HG03457 (cell line): ENCODE measurements at regions not wholly inside any gene's neighbourhood (a gene's known extent, or its start where the extent isn't known, plus 50 kb on each side); places are given as distances from the start of the nearest gene placed in this dataset.

Source experiments
- ATAC-seq: cut with Tn5 transposase; IDR thresholded peaks from one replicate; pipeline ENCODE4 v1.9.1; 2021; ENCODE audit warnings: moderate number of reproducible peaks; ENCODE audit not compliant: unreplicated experiment

DNA sequence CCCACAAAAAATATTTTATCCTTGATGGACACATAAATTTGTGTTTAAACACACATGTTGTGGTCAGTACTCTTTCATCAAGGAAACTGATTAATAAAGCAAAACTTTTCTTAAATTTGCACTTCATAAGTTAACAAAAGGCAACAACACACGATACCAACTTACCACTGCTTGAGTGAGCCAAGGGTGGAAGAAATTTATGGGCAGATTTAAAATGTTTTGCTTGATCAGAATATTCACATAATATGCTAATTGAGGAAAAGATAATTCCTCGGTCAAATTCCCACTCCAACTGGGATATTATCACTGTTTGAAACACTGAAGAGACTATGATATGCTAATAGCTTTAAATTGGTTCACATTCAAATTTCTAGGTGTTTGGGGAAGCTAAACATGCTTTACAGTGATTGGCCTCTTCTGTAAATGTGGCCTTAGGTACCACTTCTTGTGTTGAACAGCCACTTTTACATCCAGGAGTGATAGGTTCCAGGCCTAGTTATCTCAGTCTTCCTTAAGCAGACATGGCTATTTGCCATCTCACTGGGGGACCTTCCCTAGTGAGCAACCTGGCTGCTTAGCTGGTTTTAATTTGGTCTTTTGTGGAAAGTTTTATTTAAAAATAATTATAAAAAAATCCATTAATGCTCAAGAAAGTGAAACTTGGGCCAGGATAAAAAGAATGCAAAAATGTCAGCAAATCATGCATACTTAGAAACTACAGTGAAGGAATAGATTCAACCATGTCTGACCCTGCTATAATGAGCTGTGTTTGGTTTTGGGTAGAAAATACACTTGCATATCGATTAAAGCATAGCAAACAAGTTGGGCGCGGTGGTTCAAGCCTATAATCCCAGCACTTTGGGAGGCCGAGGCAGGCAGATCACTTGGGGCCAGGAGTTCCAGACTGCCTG lies 221.2 kb upstream of the MAP3K7 start:
- no peak for ATAC-seq

DNA sequence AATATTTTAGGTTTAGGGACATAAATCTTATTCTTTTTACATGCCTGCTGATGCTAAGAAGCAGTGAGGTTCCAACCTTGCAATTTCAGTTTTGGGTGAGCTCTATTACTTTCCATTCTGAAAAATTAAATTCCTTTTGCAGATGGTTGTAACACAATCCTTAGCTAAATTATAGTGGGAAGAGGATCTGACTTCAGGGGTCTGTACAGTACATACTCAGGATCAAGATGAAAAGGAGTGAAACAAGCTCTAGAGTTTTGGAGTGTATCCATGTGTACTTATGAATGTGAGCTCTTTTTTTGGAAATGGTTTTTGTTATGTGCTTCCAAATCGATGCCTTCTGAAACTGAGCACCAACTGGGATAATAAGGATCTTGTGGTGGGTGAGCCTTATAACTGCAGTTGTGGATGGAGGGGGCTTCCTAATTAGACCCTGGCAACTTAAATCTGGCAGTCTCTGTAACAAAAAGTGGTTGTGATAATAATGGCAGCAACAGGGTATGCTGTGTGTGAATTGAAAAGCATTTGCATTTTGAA lies 218.8 kb upstream of the MAP3K7 start:
- ATAC-seq, result no peak

DNA sequence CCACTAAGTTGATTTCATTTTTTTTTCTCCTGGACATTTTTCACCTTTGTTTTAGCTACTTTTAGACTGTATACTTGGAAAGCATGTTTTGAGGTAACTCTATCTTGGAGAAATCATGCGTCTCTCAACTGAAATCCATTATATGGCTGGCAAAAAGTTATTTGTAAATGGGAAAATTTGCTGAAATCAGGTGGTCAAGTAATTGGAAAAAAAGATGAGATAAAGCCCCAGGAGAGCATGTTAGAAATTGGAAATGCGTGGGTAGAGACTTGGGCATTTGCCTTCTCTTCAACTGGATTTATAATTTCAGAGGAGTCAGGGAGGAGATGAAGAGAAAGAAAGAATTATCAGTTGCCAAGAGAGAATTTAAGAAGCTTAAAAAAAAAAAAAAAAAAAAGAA lies 217.1 kb upstream of the MAP3K7 start:
- no peak for ATAC-seq

DNA sequence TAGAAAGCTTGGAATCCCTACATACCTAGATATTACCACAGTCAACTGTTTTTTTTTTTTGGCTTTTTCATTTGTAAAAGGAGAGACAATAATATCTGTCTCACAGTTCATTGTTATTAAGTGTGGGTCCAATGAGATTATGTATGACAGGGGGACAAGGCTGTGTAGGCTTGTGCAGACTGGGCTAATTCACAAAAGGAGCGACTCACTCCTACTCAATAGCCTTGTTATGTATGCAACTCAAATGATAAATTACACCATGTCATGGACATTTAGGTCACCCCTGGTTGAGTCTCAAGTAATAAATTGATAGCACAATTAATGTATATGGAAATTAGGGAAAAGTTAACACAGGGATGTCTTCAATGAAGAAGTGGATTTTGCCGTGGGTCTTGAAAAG lies 208.2 kb upstream of the MAP3K7 start:
- ATAC-seq, result no peak

DNA sequence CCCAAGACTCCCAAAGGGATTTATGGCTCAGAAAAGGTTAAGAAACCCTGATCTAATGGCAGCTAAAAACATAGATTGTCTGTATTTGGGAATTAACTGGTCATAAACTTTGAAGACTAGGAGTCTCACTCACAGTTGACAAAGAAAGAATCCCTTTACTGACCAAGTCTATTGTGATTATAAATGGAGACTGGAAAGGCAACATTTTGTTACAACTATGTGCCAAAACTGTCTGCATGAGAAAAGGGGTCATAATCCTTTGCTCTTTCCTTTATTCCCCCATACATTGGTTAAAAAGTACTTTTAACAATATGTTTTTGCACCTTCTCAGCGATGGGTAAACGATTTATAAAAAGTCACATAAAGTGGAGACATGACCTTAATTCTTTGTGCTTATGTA lies 206.9 kb upstream of the MAP3K7 start:
- ATAC-seq, result no peak

DNA sequence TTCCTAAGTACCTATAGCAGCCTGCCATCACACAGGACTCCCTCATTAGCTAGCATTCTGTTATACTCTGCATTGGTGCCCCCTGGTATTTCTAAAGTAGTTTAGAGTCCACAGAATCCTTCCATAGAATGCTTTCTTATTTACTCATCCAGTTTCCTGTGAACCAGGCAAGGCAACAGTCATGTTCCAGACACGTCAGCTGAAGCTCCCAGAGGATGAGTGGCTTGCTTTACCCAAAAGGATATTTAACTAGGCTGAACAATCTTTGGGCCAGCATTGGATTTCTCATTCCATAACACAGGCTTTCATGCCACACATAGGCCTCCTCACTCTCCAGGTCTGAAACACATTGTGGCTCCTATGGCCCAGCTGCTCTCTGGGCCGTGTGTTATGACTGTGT lies 203.8 kb upstream of the MAP3K7 start:
- ATAC-seq, result no peak

DNA sequence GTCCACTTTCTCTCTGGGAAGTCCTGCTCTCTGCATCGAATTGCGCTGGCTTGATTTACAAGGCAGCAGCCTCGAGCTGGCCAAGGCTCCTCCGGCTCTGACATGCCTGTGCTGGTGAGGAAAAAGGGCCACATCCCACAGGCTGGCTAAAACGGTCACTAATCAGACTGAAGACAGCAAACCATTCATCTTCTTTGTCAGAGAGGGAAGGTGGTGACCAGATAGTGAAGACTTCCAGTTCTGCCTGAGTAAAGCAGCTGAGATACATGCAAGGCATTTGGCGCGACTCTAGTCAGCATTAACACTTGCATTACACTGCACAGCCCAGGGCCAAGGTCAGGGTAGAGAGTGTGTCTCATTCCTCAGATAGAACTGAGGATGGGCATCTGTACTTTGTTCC lies 203.2 kb upstream of the MAP3K7 start:
- no peak for ATAC-seq

DNA sequence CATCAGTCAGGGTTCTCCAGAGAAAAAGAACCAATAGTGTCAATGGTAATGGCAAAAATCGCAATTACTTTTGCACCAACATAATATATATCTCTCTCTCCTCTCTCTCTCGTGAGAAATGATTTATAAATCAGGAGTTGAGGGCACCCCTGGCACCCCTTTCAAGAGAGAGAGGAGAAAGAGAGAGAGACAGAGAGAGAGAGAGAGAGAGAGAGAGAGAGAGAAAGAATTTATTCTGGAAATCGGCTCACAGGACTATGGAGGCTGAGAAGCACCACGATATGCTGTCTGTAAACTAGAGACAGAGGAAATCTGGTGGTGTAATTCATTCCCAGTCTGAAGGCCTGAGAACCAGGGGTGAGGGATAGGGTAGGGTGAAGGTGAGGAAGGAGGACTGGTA lies 201.9 kb upstream of the MAP3K7 start:
- ATAC-seq, result no peak

DNA sequence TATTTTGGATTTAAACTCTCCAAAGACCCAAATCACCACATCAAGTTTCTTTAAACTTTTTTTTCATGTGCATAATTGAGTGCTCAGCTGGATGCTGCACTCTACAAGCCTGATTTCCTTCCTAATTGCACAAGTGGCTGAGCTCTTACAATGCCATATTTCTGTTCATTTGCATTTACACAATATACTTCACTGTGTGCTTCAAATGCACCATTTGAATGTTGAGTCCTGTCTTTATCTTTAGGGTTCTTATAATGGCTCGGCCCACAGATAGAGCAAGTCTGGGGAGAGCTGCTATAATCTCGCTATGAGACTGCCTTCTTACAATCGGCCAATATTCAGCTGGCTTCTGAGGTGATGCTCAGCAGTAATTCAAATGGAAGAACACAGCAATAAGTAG lies 200.6 kb upstream of the MAP3K7 start:
- no peak for ATAC-seq

DNA sequence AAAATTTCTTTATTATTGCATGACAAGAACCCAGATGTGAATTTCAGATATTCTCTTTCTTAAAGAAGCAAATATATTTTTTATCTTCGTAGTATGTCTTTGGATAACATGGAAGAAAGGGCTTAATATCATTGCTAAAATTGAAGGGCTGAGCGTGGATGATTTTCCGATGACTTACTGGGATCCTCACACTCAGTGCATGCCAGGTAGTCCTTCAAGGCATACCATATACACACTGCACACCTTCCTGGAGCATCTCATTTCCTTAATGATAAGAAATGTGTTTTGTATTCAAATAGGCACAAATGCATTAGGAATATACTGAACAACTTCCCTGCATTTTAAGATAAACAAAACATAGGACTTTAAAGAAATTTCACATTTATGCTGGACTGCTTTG lies 193.9 kb upstream of the MAP3K7 start:
- no peak for ATAC-seq

DNA sequence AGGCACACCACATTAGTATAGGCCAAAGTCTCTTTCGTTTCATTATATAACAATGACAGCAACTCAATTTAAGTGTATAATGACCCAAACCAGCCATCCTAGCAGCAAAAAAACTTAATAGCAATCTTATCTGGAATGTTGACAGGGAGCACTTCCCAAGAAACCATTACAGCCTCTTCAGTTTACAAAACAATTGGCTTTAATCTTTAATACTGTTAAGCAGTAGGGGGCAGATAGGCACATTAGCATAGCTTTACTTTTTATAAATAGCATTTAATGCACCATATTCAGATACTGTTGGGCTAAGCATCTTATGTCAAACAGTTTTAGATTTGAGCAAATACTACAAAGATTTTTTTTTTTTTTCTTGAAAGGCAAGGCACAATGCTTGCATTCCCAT lies 193.3 kb upstream of the MAP3K7 start:
- ATAC-seq, result no peak

DNA sequence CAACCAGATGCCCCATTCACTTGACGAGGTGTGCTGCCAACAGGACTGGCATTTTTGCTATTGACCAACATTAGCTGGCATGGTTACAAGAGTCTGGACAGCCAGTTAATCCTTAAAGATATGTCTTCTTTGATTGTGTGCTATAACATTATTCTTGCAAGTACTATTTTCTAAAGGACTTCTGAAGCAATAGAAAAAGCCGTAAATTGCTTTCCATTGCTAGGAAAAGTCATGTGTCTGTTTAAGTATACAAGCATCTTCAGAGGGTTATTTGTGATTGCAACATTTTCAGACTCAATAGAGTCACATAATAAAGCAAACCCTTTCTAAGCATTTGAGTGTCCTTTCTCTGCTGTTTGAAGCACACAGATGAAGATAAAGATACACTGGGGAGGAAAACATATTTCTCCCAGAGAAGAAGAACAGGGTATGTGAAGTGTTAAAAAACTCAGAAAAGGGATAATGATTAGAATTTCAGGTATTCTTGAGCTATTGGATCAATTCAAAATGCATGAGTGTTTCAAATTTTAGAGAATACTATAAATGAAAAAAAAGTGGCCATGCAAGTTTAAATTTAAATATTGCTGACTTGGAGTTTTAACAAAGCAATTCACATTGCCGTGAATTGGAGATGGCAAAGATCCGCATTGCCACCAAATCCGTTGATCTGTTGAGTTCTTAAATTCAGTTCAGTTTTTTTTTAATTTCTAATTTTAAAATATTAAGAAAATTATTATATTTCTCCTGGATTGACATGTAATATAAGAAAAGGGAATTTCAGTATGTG lies 191.7 kb upstream of the MAP3K7 start:
- no peak for ATAC-seq

DNA sequence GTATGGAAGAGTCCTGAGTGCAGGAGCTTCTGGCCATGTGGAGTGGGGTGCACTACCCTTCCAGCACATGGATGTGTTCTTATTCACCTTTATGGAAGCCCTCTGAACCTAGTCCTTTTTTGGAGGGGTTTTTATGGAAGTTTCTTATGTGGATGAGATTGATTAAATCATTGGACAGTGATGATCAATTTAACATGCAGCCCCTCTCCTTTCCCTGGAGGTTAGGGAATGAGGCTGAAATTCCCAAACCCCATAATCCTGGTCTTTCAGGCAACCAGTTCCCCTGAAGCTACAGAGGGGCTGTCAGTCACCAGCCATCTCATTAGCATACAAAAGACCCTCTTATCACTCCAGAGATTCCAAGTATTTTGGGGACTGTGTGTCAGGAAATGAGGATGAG lies 183.9 kb upstream of the MAP3K7 start:
- no peak for ATAC-seq

DNA sequence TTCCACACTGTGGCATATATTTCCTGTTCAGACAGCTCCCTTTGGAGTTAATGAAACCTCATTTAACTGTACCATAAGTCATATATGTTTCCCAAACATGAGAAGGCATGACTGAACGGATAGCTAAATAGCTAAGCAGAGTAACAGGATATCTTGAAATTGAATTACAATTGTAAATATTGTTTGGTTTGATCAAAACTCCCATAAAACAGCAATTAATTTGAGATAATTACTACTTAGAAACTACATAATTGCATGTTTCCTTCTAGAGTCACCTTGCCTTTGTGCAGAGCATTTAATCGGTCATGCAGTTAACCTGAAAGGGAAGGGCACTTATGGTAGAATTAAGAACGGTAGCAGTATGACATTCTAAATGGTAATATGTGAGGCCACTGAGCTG lies 179.0 kb upstream of the MAP3K7 start:
- ATAC-seq, result no peak

DNA sequence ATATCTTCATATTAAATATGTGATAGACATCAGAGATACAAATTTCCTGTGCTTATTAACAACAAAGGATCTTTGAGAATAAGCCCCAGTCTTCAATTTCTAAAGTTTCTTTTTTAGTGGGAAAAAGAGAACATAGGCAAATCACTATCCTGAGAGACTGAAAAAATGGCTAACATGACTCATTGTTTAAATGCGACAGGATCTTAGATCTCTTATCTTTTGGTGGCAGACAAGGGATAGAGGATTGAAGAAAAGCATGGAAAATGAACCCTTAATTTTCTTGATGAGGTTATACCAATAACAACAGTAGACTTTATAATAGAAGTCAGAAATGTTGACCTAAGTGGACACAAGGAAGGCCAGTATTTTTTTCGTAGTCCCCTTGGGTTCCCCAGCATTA lies 178.6 kb upstream of the MAP3K7 start:
- ATAC-seq, result no peak

DNA sequence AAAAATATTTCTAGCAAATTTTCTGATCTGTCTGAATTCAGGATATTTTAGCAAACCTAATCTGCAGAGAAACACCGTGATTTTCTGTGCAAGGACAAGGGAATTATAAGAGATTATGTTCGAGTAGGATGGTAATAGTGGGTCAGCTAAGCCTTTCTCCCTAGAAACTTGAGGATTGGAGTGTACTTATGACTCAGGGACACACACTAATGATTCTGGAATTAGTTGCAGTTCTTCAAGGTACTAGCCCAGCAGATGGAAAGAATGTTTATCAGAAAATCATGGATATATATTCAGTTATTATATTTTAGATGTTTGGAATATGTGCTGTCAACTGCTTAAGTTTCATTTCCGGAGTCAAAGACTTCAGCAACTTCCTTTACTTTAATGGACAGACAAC lies 177.1 kb upstream of the MAP3K7 start:
- ATAC-seq, result no peak

DNA sequence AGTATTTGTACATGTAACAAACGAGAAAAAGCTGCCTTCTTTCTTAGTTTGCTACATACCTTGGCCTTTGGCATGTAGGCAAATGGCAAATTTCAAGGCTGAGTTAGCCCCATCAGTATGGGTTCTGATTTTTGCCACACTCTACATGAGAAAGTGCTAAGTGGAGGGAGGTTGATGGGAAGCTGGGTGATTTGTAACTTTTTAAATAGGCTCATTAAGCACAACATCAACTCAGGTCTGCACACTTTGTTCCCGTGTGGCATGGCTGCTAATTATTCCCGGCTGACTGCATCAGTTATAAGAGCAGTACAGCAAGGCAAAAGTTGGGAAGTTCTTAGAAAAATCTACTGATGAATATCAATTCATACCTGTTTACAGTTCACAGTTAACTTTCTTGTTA lies 172.8 kb upstream of the MAP3K7 start:
- ATAC-seq, result no peak

DNA sequence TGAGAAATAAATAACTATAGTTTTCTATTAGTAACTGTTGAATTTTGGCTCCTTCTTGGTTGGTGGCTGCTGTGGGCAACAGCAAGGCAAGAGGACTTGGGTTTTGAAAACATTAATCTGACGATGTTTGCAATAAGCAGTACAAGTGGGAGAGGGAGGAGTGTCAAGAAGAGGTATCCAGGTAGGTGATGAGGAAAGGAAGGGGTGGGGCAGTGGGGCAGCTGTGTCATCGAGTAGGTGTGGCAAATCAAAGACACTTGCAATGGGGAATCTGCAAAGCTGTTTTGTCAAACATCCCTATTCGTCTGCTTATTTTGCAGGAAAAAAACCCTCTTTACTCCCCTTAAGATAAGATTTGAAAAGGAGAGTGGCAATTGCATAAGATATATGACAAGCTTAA lies 171.9 kb upstream of the MAP3K7 start:
- ATAC-seq, result no peak

DNA sequence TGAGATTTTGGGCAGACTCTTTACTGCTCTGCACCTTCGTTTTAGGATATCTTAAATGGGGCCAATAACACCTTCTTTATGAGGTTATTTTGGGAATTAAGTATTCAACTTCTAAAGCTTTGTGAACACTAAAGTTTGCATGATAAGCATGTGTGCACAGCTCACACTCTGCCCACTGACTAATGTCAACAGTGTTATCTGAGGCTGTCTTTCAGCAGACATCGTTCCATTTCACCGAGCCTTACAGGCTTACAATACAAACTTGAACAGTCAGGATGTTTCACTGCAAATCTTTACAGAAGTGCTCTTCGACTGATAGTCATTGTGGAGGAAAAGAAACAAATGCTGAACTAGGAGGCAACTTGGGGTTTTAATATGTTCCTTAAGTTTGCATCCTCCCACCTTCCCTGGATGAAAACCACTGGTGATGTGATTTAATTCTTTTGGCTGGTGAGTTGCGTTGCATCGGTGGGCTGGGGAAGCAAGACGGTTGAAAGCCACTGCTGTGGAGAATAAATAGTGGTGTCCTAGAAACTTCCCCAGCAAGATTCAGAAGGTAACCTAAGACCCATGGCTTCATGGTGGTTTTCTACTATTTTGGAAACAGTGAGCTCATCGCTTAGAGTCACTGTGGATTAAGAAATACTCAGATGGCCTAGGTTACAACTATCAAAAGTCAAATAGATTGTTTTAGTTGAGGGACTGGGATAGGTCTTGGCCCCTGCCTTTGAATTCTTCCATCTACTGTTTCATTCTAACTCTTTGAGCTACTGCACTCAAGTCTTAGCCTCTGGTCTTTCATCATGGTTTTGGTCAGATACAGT lies 167.2 kb upstream of the MAP3K7 start:
- no peak for ATAC-seq

DNA sequence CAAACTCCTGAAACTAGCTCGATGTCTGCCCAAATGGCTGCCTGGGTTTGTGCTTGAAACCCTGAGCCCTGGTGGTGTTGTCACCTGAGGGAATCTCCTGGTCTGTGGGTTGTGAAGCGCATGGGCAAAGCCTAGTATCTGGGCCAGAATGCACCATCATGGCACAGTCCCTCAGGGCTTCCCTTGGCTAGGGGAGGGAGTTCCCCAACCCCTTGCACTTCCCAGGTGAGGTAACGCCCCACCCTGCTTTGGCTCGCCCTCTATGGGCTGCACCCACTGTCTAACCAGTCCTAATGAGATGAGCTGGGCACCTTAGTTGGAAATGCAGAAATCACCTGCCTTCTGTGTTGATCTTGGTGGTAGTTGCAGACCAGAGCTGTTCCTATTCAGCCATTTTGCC lies 152.9 kb upstream of the MAP3K7 start:
- no peak for ATAC-seq

DNA sequence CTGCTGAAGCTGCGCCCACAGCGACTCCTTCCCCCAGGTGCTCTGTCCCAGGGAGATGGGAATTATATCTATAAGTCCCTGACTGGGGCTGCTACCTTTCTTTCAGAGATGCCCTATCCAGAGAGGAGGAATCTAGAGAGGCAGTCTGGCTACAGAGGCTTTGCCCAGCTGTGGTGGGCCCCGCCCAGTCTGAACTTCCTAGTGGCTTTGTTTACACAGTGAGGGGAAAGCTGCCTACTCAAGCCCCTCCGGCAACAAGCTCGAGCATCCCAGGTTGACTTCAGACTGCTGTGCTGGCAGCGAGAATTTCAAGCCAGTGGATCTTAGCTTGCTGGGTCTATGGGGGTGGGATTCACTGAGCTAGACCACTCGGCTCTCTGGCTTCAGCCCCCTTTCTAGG lies 152.5 kb upstream of the MAP3K7 start:
- no peak for ATAC-seq
